ENCODE measurements at regions not wholly inside any gene's neighbourhood (a gene's known extent, or its start where the extent isn't known, plus 50 kb on each side); places are given as distances from the start of the nearest gene placed in this dataset.

DNA sequence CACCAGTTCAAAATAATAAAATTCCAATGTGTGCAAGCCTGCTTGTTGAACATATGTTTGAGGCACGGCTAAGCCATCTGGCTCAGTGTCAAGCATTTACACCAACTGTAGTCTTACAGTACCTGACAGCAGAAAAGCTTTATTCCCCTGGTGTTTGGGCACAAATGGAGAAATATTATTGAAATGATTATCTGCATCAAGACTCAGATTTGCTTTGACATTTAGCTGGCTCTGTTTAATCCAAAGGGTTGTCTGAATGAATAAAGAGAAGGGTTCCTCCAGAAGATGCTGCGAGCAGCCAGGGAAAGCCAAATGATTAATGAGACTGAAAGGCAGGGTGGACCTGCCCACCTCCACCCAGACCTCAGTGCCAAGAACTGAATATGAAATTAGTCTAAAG is 393.2 kb upstream of the GALNT5 start:
- no peak for TF ChIP-seq TCF4 (CRISPR knock-in tag; IDR thresholded peaks at IDR 0.05; ENCODE audit: borderline replicate concordance)
- no peak for TF ChIP-seq ZNF8 (CRISPR knock-in tag; IDR thresholded peaks at IDR 0.05)
- no peak for TF ChIP-seq ZNF70 (CRISPR knock-in tag; IDR thresholded peaks at IDR 0.05)
- TF ChIP-seq BACH2 (CRISPR knock-in tag; IDR thresholded peaks at IDR 0.05; ENCODE audit: borderline replicate concordance), result no peak
- no peak for TF ChIP-seq OSR1 (CRISPR knock-in tag; IDR thresholded peaks at IDR 0.05)
- TF ChIP-seq ISL1 (CRISPR knock-in tag; IDR thresholded peaks at IDR 0.05), result no peak
- TF ChIP-seq ESRRG (CRISPR knock-in tag; IDR thresholded peaks at IDR 0.05), result no peak
- TF ChIP-seq, protein P1, sequence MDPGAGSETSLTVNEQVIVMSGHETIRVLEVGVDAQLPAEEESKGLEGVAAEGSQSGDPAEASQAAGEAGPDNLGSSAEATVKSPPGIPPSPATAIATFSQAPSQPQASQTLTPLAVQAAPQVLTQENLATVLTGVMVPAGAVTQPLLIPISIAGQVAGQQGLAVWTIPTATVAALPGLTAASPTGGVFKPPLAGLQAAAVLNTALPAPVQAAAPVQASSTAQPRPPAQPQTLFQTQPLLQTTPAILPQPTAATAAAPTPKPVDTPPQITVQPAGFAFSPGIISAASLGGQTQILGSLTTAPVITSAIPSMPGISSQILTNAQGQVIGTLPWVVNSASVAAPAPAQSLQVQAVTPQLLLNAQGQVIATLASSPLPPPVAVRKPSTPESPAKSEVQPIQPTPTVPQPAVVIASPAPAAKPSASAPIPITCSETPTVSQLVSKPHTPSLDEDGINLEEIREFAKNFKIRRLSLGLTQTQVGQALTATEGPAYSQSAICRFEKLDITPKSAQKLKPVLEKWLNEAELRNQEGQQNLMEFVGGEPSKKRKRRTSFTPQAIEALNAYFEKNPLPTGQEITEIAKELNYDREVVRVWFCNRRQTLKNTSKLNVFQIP (CRISPR knock-in tag; IDR thresholded peaks at IDR 0.05; ENCODE audit: borderline replicate concordance, low read depth), result no peak
- TF ChIP-seq CSDC2 (CRISPR knock-in tag; IDR thresholded peaks at IDR 0.05), result no peak
- TF ChIP-seq TOX (CRISPR knock-in tag; IDR thresholded peaks at IDR 0.05; ENCODE audit: borderline replicate concordance), result no peak
- TF ChIP-seq ZFP30 (CRISPR knock-in tag; IDR thresholded peaks at IDR 0.05), result no peak
- TF ChIP-seq, protein P2, sequence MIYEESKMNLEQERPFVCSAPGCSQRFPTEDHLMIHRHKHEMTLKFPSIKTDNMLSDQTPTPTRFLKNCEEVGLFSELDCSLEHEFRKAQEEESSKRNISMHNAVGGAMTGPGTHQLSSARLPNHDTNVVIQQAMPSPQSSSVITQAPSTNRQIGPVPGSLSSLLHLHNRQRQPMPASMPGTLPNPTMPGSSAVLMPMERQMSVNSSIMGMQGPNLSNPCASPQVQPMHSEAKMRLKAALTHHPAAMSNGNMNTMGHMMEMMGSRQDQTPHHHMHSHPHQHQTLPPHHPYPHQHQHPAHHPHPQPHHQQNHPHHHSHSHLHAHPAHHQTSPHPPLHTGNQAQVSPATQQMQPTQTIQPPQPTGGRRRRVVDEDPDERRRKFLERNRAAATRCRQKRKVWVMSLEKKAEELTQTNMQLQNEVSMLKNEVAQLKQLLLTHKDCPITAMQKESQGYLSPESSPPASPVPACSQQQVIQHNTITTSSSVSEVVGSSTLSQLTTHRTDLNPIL (CRISPR knock-in tag; IDR thresholded peaks at IDR 0.05; ENCODE audit: low read depth), result no peak
- no peak; the same call in 2 of the 3 replicates for ATAC-seq

DNA sequence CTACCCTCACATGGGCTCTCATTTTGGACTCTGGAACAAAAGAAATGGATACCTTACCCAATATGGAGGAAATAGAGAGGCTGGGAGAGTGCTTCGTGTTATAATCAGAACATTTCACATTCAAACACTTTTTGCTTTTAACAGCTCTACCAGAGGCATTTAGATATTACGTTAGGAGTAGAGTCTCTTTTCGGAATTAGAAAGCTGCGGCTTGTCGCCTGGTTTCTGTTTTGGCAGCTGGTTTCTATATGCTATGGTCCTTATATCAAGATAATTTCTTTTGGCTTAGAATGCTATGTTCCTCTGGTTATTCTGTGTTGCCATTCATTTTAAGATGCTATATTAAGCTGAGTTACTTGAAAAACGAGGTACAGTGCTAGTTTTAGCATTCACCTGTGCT is 392.8 kb upstream of the GALNT5 start:
- no peak for TF ChIP-seq ISL1 (CRISPR knock-in tag; IDR thresholded peaks at IDR 0.05)
- no peak for TF ChIP-seq ZFP3 (CRISPR knock-in tag; IDR thresholded peaks at IDR 0.05)
- TF ChIP-seq ZNF8 (CRISPR knock-in tag; IDR thresholded peaks at IDR 0.05), result no peak
- no peak for TF ChIP-seq SNAI2 (CRISPR knock-in tag; IDR thresholded peaks at IDR 0.05)
- no peak for TF ChIP-seq GLIS3 (CRISPR knock-in tag; IDR thresholded peaks at IDR 0.05)
- TF ChIP-seq, protein P3, sequence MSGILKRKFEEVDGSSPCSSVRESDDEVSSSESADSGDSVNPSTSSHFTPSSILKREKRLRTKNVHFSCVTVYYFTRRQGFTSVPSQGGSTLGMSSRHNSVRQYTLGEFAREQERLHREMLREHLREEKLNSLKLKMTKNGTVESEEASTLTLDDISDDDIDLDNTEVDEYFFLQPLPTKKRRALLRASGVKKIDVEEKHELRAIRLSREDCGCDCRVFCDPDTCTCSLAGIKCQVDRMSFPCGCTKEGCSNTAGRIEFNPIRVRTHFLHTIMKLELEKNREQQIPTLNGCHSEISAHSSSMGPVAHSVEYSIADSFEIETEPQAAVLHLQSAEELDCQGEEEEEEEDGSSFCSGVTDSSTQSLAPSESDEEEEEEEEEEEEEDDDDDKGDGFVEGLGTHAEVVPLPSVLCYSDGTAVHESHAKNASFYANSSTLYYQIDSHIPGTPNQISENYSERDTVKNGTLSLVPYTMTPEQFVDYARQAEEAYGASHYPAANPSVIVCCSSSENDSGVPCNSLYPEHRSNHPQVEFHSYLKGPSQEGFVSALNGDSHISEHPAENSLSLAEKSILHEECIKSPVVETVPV (CRISPR knock-in tag; IDR thresholded peaks at IDR 0.05), result no peak
- TF ChIP-seq BACH2 (CRISPR knock-in tag; IDR thresholded peaks at IDR 0.05; ENCODE audit: borderline replicate concordance), result no peak
- TF ChIP-seq ZFP30 (CRISPR knock-in tag; IDR thresholded peaks at IDR 0.05), result no peak
- no peak for TF ChIP-seq OSR1 (CRISPR knock-in tag; IDR thresholded peaks at IDR 0.05)
- TF ChIP-seq PPARA (CRISPR knock-in tag; IDR thresholded peaks at IDR 0.05; ENCODE audit: borderline replicate concordance), result no peak
- TF ChIP-seq ZNF70 (CRISPR knock-in tag; IDR thresholded peaks at IDR 0.05), result no peak
- TF ChIP-seq ZC3H10 (CRISPR knock-in tag; IDR thresholded peaks at IDR 0.05), result no peak
- no peak for TF ChIP-seq RARB (CRISPR knock-in tag; IDR thresholded peaks at IDR 0.05)
- TF ChIP-seq TOX (CRISPR knock-in tag; IDR thresholded peaks at IDR 0.05; ENCODE audit: borderline replicate concordance), result no peak
- TF ChIP-seq, protein P4, sequence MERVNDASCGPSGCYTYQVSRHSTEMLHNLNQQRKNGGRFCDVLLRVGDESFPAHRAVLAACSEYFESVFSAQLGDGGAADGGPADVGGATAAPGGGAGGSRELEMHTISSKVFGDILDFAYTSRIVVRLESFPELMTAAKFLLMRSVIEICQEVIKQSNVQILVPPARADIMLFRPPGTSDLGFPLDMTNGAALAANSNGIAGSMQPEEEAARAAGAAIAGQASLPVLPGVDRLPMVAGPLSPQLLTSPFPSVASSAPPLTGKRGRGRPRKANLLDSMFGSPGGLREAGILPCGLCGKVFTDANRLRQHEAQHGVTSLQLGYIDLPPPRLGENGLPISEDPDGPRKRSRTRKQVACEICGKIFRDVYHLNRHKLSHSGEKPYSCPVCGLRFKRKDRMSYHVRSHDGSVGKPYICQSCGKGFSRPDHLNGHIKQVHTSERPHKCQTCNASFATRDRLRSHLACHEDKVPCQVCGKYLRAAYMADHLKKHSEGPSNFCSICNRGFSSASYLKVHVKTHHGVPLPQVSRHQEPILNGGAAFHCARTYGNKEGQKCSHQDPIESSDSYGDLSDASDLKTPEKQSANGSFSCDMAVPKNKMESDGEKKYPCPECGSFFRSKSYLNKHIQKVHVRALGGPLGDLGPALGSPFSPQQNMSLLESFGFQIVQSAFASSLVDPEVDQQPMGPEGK (CRISPR knock-in tag; IDR thresholded peaks at IDR 0.05; ENCODE audit: borderline replicate concordance), result no peak
- no peak for TF ChIP-seq ESRRG (CRISPR knock-in tag; IDR thresholded peaks at IDR 0.05)
- TF ChIP-seq ZNF565 (CRISPR knock-in tag; conservative IDR thresholded peaks at IDR 0.05; ENCODE audit: low read depth), result no peak
- TF ChIP-seq, protein P2 (CRISPR knock-in tag; IDR thresholded peaks at IDR 0.05; ENCODE audit: low read depth), result no peak
- ATAC-seq, result no peak

DNA sequence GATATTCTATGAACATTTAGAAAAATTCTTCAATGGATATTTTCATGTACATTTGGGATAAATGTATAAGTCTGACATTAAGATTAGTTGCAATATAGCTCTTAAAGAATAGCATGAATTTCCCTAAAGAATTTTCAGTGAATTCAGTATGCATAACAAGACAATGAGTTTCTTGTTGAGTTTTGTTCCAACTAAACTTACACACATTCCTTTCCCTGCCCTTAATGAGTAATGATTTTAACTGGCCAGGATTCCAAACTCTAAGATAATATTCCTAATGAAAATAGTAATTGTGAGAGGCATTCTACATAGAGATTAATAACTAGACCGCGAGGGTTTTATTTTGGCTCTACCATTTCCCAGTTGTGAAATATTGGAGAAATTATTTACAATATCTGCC is 390.3 kb upstream of the GALNT5 start:
- ATAC-seq, result no peak
- TF ChIP-seq OSR1 (CRISPR knock-in tag; IDR thresholded peaks at IDR 0.05), result no peak
- TF ChIP-seq ESRRG (CRISPR knock-in tag; IDR thresholded peaks at IDR 0.05), result no peak
- TF ChIP-seq BACH2 (CRISPR knock-in tag; IDR thresholded peaks at IDR 0.05; ENCODE audit: borderline replicate concordance), result no peak
- no peak for TF ChIP-seq ZFP3 (CRISPR knock-in tag; IDR thresholded peaks at IDR 0.05)
- no peak for TF ChIP-seq ARNTL (CRISPR knock-in tag; IDR thresholded peaks at IDR 0.05; ENCODE audit: borderline replicate concordance, low read depth)
- no peak for TF ChIP-seq PPARA (CRISPR knock-in tag; IDR thresholded peaks at IDR 0.05; ENCODE audit: borderline replicate concordance)
- TF ChIP-seq ZC3H10 (CRISPR knock-in tag; IDR thresholded peaks at IDR 0.05), result no peak
- TF ChIP-seq TCF4 (CRISPR knock-in tag; IDR thresholded peaks at IDR 0.05; ENCODE audit: borderline replicate concordance), result no peak
- no peak for TF ChIP-seq RARB (CRISPR knock-in tag; IDR thresholded peaks at IDR 0.05)
- TF ChIP-seq, protein P1 (CRISPR knock-in tag; IDR thresholded peaks at IDR 0.05; ENCODE audit: borderline replicate concordance, low read depth), result no peak
- no peak for TF ChIP-seq TOX (CRISPR knock-in tag; IDR thresholded peaks at IDR 0.05; ENCODE audit: borderline replicate concordance)
- TF ChIP-seq, protein P4 (CRISPR knock-in tag; IDR thresholded peaks at IDR 0.05; ENCODE audit: borderline replicate concordance), result no peak
- TF ChIP-seq ISL1 (CRISPR knock-in tag; IDR thresholded peaks at IDR 0.05), result no peak
- no peak for TF ChIP-seq CSDC2 (CRISPR knock-in tag; IDR thresholded peaks at IDR 0.05)
